Activated T-cell treated with anti-CD3 and anti-CD28 coated beads, Interleukin-2, amount 50 U/mL, for 72 hours (primary cell): ENCODE measurements at regions not wholly inside any gene's neighbourhood (a gene's known extent, or its start where the extent isn't known, plus 50 kb on each side); places are given as distances from the start of the nearest gene placed in this dataset.
"Not testable (repeated sequence)": the region's sequence is repeated elsewhere in the genome, so short reads cannot be mapped to it uniquely, and the experiment has no call there.

Experiments used
- ATAC-seq, 2 donors: fragments of 150-1000 bp; cut with Tn5 transposase; replicated peaks in 1 of 2; 2 replicates each; pipeline ENCODE4 v1.10.0; 2021; ENCODE audit warnings: moderate library complexity in 2 of 2, mild to moderate bottlenecking in 1 of 2
- DNase-seq, 2 donors: peaks; one replicate each; pipeline ENCODE4 v3.0.0; 2021 to 2022; ENCODE audit warnings: mixed read lengths in 1 of 2
- H3K27ac Mint-ChIP-seq: one replicate; pipeline ENCODE4 v1.8.0; 2022; ENCODE audit warnings: mild to moderate bottlenecking, moderate library complexity, mixed read lengths
- H3K27me3 Mint-ChIP-seq: one replicate; pipeline ENCODE4 v1.8.0; 2022; ENCODE audit warnings: low read depth, mixed read lengths
- H3K36me3 Mint-ChIP-seq, 2 donors: one replicate each; pipeline ENCODE4 v1.8.0; 2022; ENCODE audit warnings: mixed read lengths in 2 of 2, mild to moderate bottlenecking in 1 of 2; ENCODE audit not compliant: insufficient read depth in 2 of 2
- H3K4me1 Mint-ChIP-seq: one replicate; pipeline ENCODE4 v1.8.0; 2022; ENCODE audit warnings: low read depth, mixed read lengths
- H3K4me3 Mint-ChIP-seq, 2 donors: one replicate each; pipeline ENCODE4 v1.8.0; 2022; ENCODE audit warnings: mild to moderate bottlenecking in 2 of 2, mixed read lengths in 2 of 2, moderate library complexity in 2 of 2
- H3K9me3 Mint-ChIP-seq, 2 donors: one replicate each; pipeline ENCODE4 v1.8.0; 2022; ENCODE audit warnings: mixed read lengths in 2 of 2

DNA sequence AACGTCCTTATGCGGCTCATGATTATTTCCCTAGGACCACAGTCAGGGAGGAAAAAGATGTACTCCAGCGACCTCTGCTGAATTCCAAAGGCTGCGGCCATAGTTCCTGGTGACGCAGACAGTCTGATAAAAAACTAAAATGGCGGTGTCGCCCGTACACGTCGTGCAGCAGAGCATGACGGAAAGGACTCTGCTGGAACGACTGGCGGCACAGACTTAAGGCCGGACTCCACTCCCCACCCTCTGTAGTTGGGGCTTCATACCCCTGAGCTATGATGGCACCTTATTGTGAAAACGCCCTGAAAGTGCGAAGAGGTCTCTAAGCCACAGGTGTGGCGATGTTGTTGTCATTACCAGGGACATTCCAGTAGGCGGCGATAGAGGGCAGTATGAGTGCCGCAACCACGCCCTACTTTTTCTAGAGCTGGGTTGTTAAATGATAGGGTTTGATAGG lies 90.0 kb upstream of the EDA2R start:
- H3K27ac Mint-ChIP-seq: peak overlapping the region; percentile 89
- H3K4me1 Mint-ChIP-seq: peaks cover 6% of the 10 kb centered on the region
- peak overlapping the region; percentile 85 to 90 for H3K4me3 Mint-ChIP-seq
- H3K9me3 Mint-ChIP-seq: no peaks in the 10 kb centered on the region
- DNase-seq: peak; percentile 55 to 62
- peaks cover 14% of the 10 kb centered on the region for H3K27me3 Mint-ChIP-seq
- peak; percentile 74 to 91 for ATAC-seq
- no peaks in the 10 kb centered on the region for H3K36me3 Mint-ChIP-seq

GRCh38 chrX:66717926-66718325 lies 79.0 kb upstream of the EDA2R start:
- Mint-ChIP-seq H3K27ac (peak overlapping the region; percentile 85), H3K4me3 (no peak overlapping the region), H3K9me3 (no peaks in the 10 kb centered on the region), H3K27me3 (peaks cover 34% of the 10 kb centered on the region), H3K4me1 (peaks cover 6% of the 10 kb centered on the region), H3K36me3 (peaks cover 0 to 5% of the 10 kb centered on the region in 2 donors)
- ATAC-seq (no peak), DNase-seq (no peak)

DNA sequence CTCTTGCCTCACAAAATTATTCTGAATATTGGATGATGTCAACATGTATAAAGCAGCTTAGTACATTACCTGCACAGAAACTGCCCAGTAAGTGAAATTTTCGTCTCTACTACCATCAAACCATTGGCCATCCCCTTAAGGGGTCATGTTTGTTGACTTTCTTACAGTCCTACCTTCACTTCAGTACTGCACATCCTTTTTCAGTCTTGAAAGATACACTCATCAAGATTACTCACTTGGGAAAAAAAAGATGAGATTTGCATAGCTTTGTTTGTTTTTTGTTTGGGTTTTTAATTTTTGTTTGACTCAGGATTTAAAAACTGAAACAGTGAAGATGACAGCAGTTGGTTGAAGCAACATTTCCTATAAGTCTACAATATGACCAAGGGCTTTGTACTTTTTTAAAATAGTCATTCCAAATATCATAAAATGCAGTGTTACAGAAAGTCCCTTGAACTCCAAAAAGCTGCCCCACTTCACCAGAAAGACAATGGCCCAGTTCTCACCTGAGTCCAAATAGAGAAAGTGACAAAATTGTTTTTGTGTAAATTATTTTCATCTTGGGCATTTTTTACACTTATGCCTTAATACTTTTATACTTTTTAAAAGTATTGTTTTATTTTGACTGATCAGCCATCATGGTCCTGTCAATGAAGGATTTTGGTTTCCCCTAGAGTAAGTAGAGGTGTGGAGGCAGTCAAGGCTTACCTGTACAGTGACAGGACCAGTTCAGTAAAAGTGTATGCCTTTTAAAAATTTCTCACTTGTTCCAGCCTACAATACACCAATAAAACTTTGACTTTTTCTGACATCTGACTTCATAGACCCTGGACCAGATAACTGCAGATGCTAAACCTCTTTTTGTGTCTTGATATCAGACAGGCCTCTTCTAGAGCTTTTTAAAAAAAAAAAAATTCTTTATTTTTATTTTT lies 59.7 kb upstream of the EDA2R start:
- DNase-seq (no peak), ATAC-seq (peak; percentile 74 to 90)
- Mint-ChIP-seq H3K4me1 (no peaks in the 10 kb centered on the region), H3K27ac (no peak overlapping the region), H3K36me3 (peaks cover 0 to 2% of the 10 kb centered on the region in 2 donors), H3K27me3 (peaks cover 15% of the 10 kb centered on the region), H3K4me3 (peak overlapping the region in 1 of 2 donors; percentile 21), H3K9me3 (no peaks in the 10 kb centered on the region)

GRCh38 chrX:66692512-66692911 lies 53.6 kb upstream of the EDA2R start:
- peaks cover 26% of the 10 kb centered on the region for H3K27me3 Mint-ChIP-seq
- ATAC-seq, H3K27ac Mint-ChIP-seq, H3K36me3 Mint-ChIP-seq, H3K4me3 Mint-ChIP-seq, H3K4me1 Mint-ChIP-seq, DNase-seq, H3K9me3 Mint-ChIP-seq: not testable (repeated sequence)
